Urinary bladder (tissue), 3 donors: ENCODE measurements at regions not wholly inside any gene's neighbourhood (a gene's known extent, or its start where the extent isn't known, plus 50 kb on each side); places are given as distances from the start of the nearest gene placed in this dataset.

ENCODE experiments used
- DNase-seq: peaks from one replicate; pipeline ENCODE4 v3.0.0-alpha.2; 2015; ENCODE audit errors: extremely low spot score
- H3K27ac ChIP-seq: one replicate; pipeline ENCODE4 v1.5.1; 2013; ENCODE audit warnings: low read depth, mild to moderate bottlenecking, moderate library complexity
- H3K36me3 ChIP-seq: one replicate; pipeline ENCODE4 v1.6.1; 2013; ENCODE audit warnings: mild to moderate bottlenecking, moderate library complexity; ENCODE audit not compliant: insufficient read depth
- H3K4me1 ChIP-seq: one replicate; pipeline ENCODE4 v1.6.1; 2013; ENCODE audit warnings: mild to moderate bottlenecking, moderate library complexity; ENCODE audit not compliant: insufficient read depth
- H3K4me3 ChIP-seq: one replicate; pipeline ENCODE4 v1.5.1; 2013; ENCODE audit warnings: low read depth, low read length
- WGBS: extraction: QIAGEN DNeasy Blood & Tissue Kit; methylation state at CpG from one replicate; pipeline ENCODE4 v1.1.7; 2013; 5-methylcytosine and 5-hydroxymethylcytosine counted together
- donor health status: healthy with polysubstance abuse.
- donor health status: healthy.

- Histone ChIP-seq H3K4me1 (no peaks in the 10 kb centered on the region), H3K27ac (no peak overlapping the region), H3K4me3 (no peak overlapping the region), H3K36me3 (no peaks in the 10 kb centered on the region)
- no peak for DNase-seq
- WGBS = 74% methylated on average over 5 of the region's 5 CpGs
These were observed 803.1 kb downstream of the SATB2 start for GRCh38 chr2:198654646-198655045.

GRCh38 chr2:198653311-198653710 lies 804.4 kb downstream of the SATB2 start:
- Histone ChIP-seq H3K36me3 (no peaks in the 10 kb centered on the region), H3K4me3 (no peak overlapping the region), H3K4me1 (no peaks in the 10 kb centered on the region), H3K27ac (no peak overlapping the region)
- 76% methylated on average over 2 of the region's 2 CpGs for WGBS
- no peak for DNase-seq

GRCh38 chr2:198652461-198652860 lies 805.3 kb downstream of the SATB2 start:
- WGBS = 79% methylated on average over 1 of the region's 1 CpG
- no peaks in the 10 kb centered on the region for H3K36me3 ChIP-seq
- no peak overlapping the region for H3K4me3 ChIP-seq
- no peak for DNase-seq
- H3K27ac ChIP-seq = no peak overlapping the region
- H3K4me1 ChIP-seq = no peaks in the 10 kb centered on the region

- Histone ChIP-seq H3K4me1 (no peaks in the 10 kb centered on the region), H3K4me3 (no peak overlapping the region), H3K27ac (no peak overlapping the region), H3K36me3 (no peaks in the 10 kb centered on the region)
- DNase-seq = no peak
- 93% methylated on average over 4 of the region's 4 CpGs for WGBS
These were observed 811.9 kb downstream of the SATB2 start for GRCh38 chr2:198645816-198646215.

GRCh38 chr2:198641161-198641560 lies 816.6 kb downstream of the SATB2 start:
- 55% methylated on average over 3 of the region's 3 CpGs for WGBS
- Histone ChIP-seq H3K4me1 (no peaks in the 10 kb centered on the region), H3K4me3 (no peak overlapping the region), H3K27ac (no peak overlapping the region), H3K36me3 (no peaks in the 10 kb centered on the region)
- DNase-seq = no peak

- no peak overlapping the region for H3K27ac ChIP-seq
- WGBS = 41% methylated on average over 2 of the region's 2 CpGs
- no peaks in the 10 kb centered on the region for H3K4me1 ChIP-seq
- H3K4me3 ChIP-seq = no peak overlapping the region
- H3K36me3 ChIP-seq = no peaks in the 10 kb centered on the region
- DNase-seq = no peak
These were observed 817.3 kb downstream of the SATB2 start for GRCh38 chr2:198640463-198640862.

- Histone ChIP-seq H3K27ac (no peak overlapping the region), H3K4me3 (no peak overlapping the region), H3K36me3 (no peaks in the 10 kb centered on the region), H3K4me1 (no peaks in the 10 kb centered on the region)
- WGBS = 92% methylated on average over 1 of the region's 1 CpG
- DNase-seq = no peak
These were observed 818.2 kb downstream of the SATB2 start for GRCh38 chr2:198639580-198639979.

GRCh38 chr2:198638577-198638976 lies 819.2 kb downstream of the SATB2 start:
- no peak overlapping the region for H3K27ac ChIP-seq
- no peak for DNase-seq
- WGBS = 77% methylated on average over 3 of the region's 3 CpGs
- H3K4me3 ChIP-seq = no peak overlapping the region
- H3K4me1 ChIP-seq = no peaks in the 10 kb centered on the region
- H3K36me3 ChIP-seq = no peaks in the 10 kb centered on the region

- H3K27ac ChIP-seq = no peak overlapping the region
These were observed 826.0 kb downstream of the PLCL1 start for GRCh38 chr2:198630384-198630783.

GRCh38 chr2:198628596-198628995 lies 824.2 kb downstream of the PLCL1 start:
- H3K36me3 ChIP-seq = no peaks in the 10 kb centered on the region
- H3K4me3 ChIP-seq = no peak overlapping the region
- no peak overlapping the region for H3K27ac ChIP-seq
- 84% methylated on average over 2 of the region's 2 CpGs for WGBS
- no peak for DNase-seq
- no peaks in the 10 kb centered on the region for H3K4me1 ChIP-seq

More at GRCh38 chr2:198630384-198630783, 826.0 kb downstream of the PLCL1 start:
- 76% methylated on average over 3 of the region's 3 CpGs for WGBS
- Histone ChIP-seq H3K36me3 (no peaks in the 10 kb centered on the region), H3K4me1 (no peaks in the 10 kb centered on the region), H3K4me3 (no peak overlapping the region)
- DNase-seq = no peak

GRCh38 chr2:198622986-198623730 lies 818.8 kb downstream of the PLCL1 start:
- DNase-seq = no peak
- WGBS = 84% methylated on average over 3 of the region's 3 CpGs

GRCh38 chr2:198615972-198616371 lies 811.6 kb downstream of the PLCL1 start:
- H3K4me3 ChIP-seq = no peak overlapping the region

More at GRCh38 chr2:198622986-198623730, 818.8 kb downstream of the PLCL1 start:
- Histone ChIP-seq H3K4me3 (no peak overlapping the region), H3K27ac (no peak overlapping the region), H3K4me1 (no peaks in the 10 kb centered on the region), H3K36me3 (no peaks in the 10 kb centered on the region)

GRCh38 chr2:198611201-198611600 lies 806.8 kb downstream of the PLCL1 start:
- H3K4me1 ChIP-seq = no peaks in the 10 kb centered on the region
- 31% methylated on average over 3 of the region's 3 CpGs for WGBS

More at GRCh38 chr2:198615972-198616371, 811.6 kb downstream of the PLCL1 start:
- 44% methylated on average over 4 of the region's 4 CpGs for WGBS
- H3K27ac ChIP-seq = no peak overlapping the region
- no peaks in the 10 kb centered on the region for H3K4me1 ChIP-seq
- no peaks in the 10 kb centered on the region for H3K36me3 ChIP-seq
- no peak for DNase-seq

GRCh38 chr2:198604599-198604998 lies 800.2 kb downstream of the PLCL1 start:
- H3K27ac ChIP-seq = no peak overlapping the region
- 96% methylated on average over 1 of the region's 1 CpG for WGBS
- H3K36me3 ChIP-seq = no peaks in the 10 kb centered on the region
- no peak for DNase-seq
- H3K4me1 ChIP-seq = no peaks in the 10 kb centered on the region
- H3K4me3 ChIP-seq = no peak overlapping the region

More at GRCh38 chr2:198611201-198611600, 806.8 kb downstream of the PLCL1 start:
- no peak overlapping the region for H3K4me3 ChIP-seq
- no peaks in the 10 kb centered on the region for H3K36me3 ChIP-seq
- H3K27ac ChIP-seq = no peak overlapping the region
- DNase-seq = no peak
